Tibial nerve (tissue), 4 donors: ENCODE measurements at regions not wholly inside any gene's neighbourhood (a gene's known extent, or its start where the extent isn't known, plus 50 kb on each side); places are given as distances from the start of the nearest gene placed in this dataset.
"Not testable (repeated sequence)": the region's sequence is repeated elsewhere in the genome, so short reads cannot be mapped to it uniquely, and the experiment has no call there.

Experiments
- DNase-seq, 2 donors: peaks; one replicate each; pipeline ENCODE4 v3.0.0-alpha.2; 2019; ENCODE audit warnings: low spot score in 2 of 2
- H3K27ac ChIP-seq, 4 donors: fragments of 200-600 bp; sonication (generic) in 3 of 4; one replicate each; pipeline ENCODE4 v1.5.1; 2017 to 2019; ENCODE audit warnings: mild to moderate bottlenecking in 1 of 4
- H3K27me3 ChIP-seq, 2 donors: fragments of 200-600 bp; sonication (generic) in 1 of 2; one replicate each; pipeline versions ENCODE4 v1.5.1 to v1.6.0; 2017 to 2019
- H3K36me3 ChIP-seq, 3 donors: fragments of 200-600 bp; sonication (generic); one replicate each; pipeline ENCODE4 v1.5.1; 2018 to 2019
- H3K4me1 ChIP-seq, 4 donors: fragments of 200-600 bp; sonication (generic) in 3 of 4; one replicate each; pipeline ENCODE4 v1.5.1; 2017 to 2019
- H3K4me3 ChIP-seq, 4 donors: fragments of 200-600 bp; sonication (generic) in 3 of 4; one replicate each; pipeline ENCODE4 v1.5.1; 2017 to 2019; ENCODE audit warnings: mild to moderate bottlenecking in 1 of 4, moderate library complexity in 1 of 4
- H3K9me3 ChIP-seq, 4 donors: fragments of 200-600 bp; sonication (generic) in 3 of 4; one replicate each; pipeline ENCODE4 v1.5.1; 2017 to 2019
- CTCF ChIP-seq, 5 experiments: fragments of 200-600 bp in 3 of 5; fragments of 450-650 bp in 2 of 5; sonication (generic) in 3 of 5; IDR thresholded peaks; one replicate each; pipeline ENCODE4 v1.5.1; 2016 to 2019; ENCODE audit warnings: antibody characterized with exemption in 5 of 5, mild to moderate bottlenecking in 3 of 5, moderate library complexity in 2 of 5
- EP300 ChIP-seq, 2 donors: sonication (generic); formaldehyde crosslinking; IDR thresholded peaks; one replicate each; pipeline ENCODE4 v1.6.1; 2017; ENCODE audit warnings: antibody characterized with exemption in 2 of 2, mild to moderate bottlenecking in 1 of 2
- POLR2A ChIP-seq, 2 donors: fragments of 450-650 bp; IDR thresholded peaks; one replicate each; pipeline ENCODE4 v1.6.1; 2017; ENCODE audit warnings: antibody characterized with exemption in 2 of 2, mild to moderate bottlenecking in 2 of 2, moderate library complexity in 2 of 2
- WGBS, 2 donors: methylation state at CpG; one replicate each; pipeline ENCODE4 v1.1.5; 2018; 5-methylcytosine and 5-hydroxymethylcytosine counted together

GRCh38 chrY:7718626-7719025 lies 807.1 kb upstream of the AMELY start:
- DNase-seq = no peak
- H3K4me3 ChIP-seq = no peak overlapping the region
- H3K27me3 ChIP-seq = no peaks in the 10 kb centered on the region
- no peak overlapping the region for H3K27ac ChIP-seq
- peaks cover 0 to 2% (median 0%) of the 10 kb centered on the region in 4 donors for H3K4me1 ChIP-seq
- no peaks in the 10 kb centered on the region for H3K36me3 ChIP-seq
- 92% methylated on average over 3 of the region's 3 CpGs; no CpG with 5 or more reads in 1 of the 2 donors for WGBS, 2 donors
- H3K9me3 ChIP-seq = no peaks in the 10 kb centered on the region
- TF ChIP-seq POLR2A (IDR thresholded peaks at IDR 0.05) = no peak
- no peak for TF ChIP-seq CTCF (IDR thresholded peaks at IDR 0.05)

GRCh38 chrY:7718126-7718525 lies 806.6 kb upstream of the AMELY start:
- no peak for DNase-seq
- H3K4me3 ChIP-seq = no peak overlapping the region
- WGBS, 2 donors = 69% methylated on average over 2 of the region's 2 CpGs; no CpG with 5 or more reads in 1 of the 2 donors
- no peaks in the 10 kb centered on the region for H3K27me3 ChIP-seq
- TF ChIP-seq CTCF (IDR thresholded peaks at IDR 0.05) = no peak
- TF ChIP-seq EP300 (IDR thresholded peaks at IDR 0.05) = no peak
- no peak for TF ChIP-seq POLR2A (IDR thresholded peaks at IDR 0.05)
- H3K9me3 ChIP-seq = no peaks in the 10 kb centered on the region
- H3K36me3 ChIP-seq = no peaks in the 10 kb centered on the region
- no peak overlapping the region for H3K27ac ChIP-seq
- H3K4me1 ChIP-seq = no peaks in the 10 kb centered on the region

- no peak for DNase-seq
- no peaks in the 10 kb centered on the region for H3K27me3 ChIP-seq
- H3K36me3 ChIP-seq = no peaks in the 10 kb centered on the region
- H3K4me1 ChIP-seq = no peaks in the 10 kb centered on the region
- no peak overlapping the region for H3K27ac ChIP-seq
- no peak for TF ChIP-seq EP300 (IDR thresholded peaks at IDR 0.05)
- TF ChIP-seq POLR2A (IDR thresholded peaks at IDR 0.05) = no peak
- no peak for TF ChIP-seq CTCF (IDR thresholded peaks at IDR 0.05)
- no peaks in the 10 kb centered on the region for H3K9me3 ChIP-seq
- no peak overlapping the region for H3K4me3 ChIP-seq
- WGBS, 2 donors = 4% methylated on average over 2 of the region's 2 CpGs; no CpG with 5 or more reads in 1 of the 2 donors
Measured at GRCh38 chrY:7714426-7714825, 802.9 kb upstream of the AMELY start.

- not testable (repeated sequence) for DNase-seq, H3K36me3 ChIP-seq, H3K4me3 ChIP-seq, H3K4me1 ChIP-seq, H3K27me3 ChIP-seq, H3K27ac ChIP-seq, H3K9me3 ChIP-seq
- WGBS, 2 donors = 96% methylated on average over 3 of the region's 3 CpGs; no CpG with 5 or more reads in 1 of the 2 donors
Measured at GRCh38 chrY:7713738-7714137, 802.2 kb upstream of the AMELY start.

GRCh38 chrY:7712289-7712688 lies 800.7 kb upstream of the AMELY start:
- Histone ChIP-seq H3K27me3 (no peaks in the 10 kb centered on the region), H3K4me1 (no peaks in the 10 kb centered on the region), H3K4me3 (no peak overlapping the region), H3K9me3 (no peaks in the 10 kb centered on the region), H3K36me3 (no peaks in the 10 kb centered on the region), H3K27ac (no peak overlapping the region)
- DNase-seq = no peak
- no peak for TF ChIP-seq POLR2A (IDR thresholded peaks at IDR 0.05)
- no peak for TF ChIP-seq EP300 (IDR thresholded peaks at IDR 0.05)
- TF ChIP-seq CTCF (IDR thresholded peaks at IDR 0.05) = no peak
- 56% methylated on average over 3 of the region's 3 CpGs; no CpG with 5 or more reads in 1 of the 2 donors for WGBS, 2 donors

- H3K4me3 ChIP-seq = no peak overlapping the region
- no peaks in the 10 kb centered on the region for H3K9me3 ChIP-seq
- WGBS, 2 donors = 87% methylated on average over 5 of the region's 5 CpGs; no CpG with 5 or more reads in 1 of the 2 donors
- no peak overlapping the region for H3K27ac ChIP-seq
- no peaks in the 10 kb centered on the region for H3K27me3 ChIP-seq
- no peak for DNase-seq
- TF ChIP-seq CTCF (IDR thresholded peaks at IDR 0.05) = no peak
- TF ChIP-seq EP300 (IDR thresholded peaks at IDR 0.05) = no peak
- TF ChIP-seq POLR2A (IDR thresholded peaks at IDR 0.05) = no peak
- H3K36me3 ChIP-seq = no peaks in the 10 kb centered on the region
- H3K4me1 ChIP-seq = no peaks in the 10 kb centered on the region
Measured at GRCh38 chrY:7703578-7704140, 792.1 kb upstream of the AMELY start.
